ENCODE measurements at regions not wholly inside any gene's neighbourhood (a gene's known extent, or its start where the extent isn't known, plus 50 kb on each side); places are given as distances from the start of the nearest gene placed in this dataset.

DNA sequence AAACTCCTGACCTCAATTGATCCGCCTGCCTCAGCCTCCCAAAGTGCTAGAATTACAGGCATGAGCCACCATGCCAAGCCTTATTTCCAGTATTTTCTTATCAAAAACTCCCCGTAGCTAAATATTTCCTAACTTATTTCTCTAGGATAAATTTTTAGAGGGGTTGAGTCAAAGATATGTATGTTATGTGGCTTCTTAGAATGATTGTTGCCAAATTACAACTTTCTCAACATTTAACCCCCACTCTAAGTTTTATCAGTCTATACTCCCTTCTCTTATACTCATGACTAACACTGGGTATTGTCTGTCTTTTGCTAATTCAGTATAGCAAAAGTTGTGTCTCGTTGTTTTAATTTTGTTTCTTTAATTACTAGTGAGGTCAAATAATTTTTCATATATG, 187.7 kb upstream of the LNX1 start (continued):
- TF ChIP-seq POLR2AphosphoS5 (IDR thresholded peaks at IDR 0.05), result no peak

DNA sequence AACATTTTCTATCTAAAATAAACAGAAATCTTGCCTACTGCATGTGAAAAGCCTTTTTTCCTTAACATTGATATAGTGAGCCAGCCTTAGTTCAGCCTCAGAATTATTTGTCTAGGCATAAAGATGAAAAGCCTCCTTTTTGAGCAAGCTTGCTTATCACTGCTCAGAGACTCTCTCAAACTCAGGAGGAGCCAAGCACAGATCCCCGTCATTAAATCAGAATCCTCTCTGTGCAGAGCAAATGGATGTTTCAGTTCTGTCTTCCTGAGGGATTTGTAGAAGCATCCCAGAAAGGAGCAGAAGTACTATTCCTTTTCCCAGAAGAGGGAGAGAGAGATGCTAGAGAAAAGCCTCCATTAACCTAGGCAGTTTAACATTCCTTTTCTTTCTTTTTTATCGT, 186.9 kb upstream of the LNX1 start:
- H2AFZ ChIP-seq (ENCODE audit: low read depth, low read length), result no peak overlapping the region
- H3K4me3 ChIP-seq (ENCODE audit: low read length), result no peak overlapping the region
- no peaks in the 10 kb centered on the region for H3K79me2 ChIP-seq (replicated peaks; ENCODE audit: insufficient read depth, low read length)
- H3K9me3 ChIP-seq (ENCODE audit: low read length), result no peaks in the 10 kb centered on the region
- H3K9ac ChIP-seq (ENCODE audit: low read length), result no peak overlapping the region
- no peak overlapping the region for H3K4me2 ChIP-seq (ENCODE audit: low read length)
- H3F3A ChIP-seq (ENCODE audit: insufficient read depth, low read length, poor library complexity, severe bottlenecking), result no peaks in the 10 kb centered on the region
- no peak for TF ChIP-seq TAF1 (IDR thresholded peaks at IDR 0.05; ENCODE audit: low read depth)
- no peak for TF ChIP-seq POLR2AphosphoS5 (IDR thresholded peaks at IDR 0.05)
- no peak for TF ChIP-seq SMC3 (conservative IDR thresholded peaks at IDR 0.05; ENCODE audit: poor library complexity)
- TF ChIP-seq, protein P1, sequence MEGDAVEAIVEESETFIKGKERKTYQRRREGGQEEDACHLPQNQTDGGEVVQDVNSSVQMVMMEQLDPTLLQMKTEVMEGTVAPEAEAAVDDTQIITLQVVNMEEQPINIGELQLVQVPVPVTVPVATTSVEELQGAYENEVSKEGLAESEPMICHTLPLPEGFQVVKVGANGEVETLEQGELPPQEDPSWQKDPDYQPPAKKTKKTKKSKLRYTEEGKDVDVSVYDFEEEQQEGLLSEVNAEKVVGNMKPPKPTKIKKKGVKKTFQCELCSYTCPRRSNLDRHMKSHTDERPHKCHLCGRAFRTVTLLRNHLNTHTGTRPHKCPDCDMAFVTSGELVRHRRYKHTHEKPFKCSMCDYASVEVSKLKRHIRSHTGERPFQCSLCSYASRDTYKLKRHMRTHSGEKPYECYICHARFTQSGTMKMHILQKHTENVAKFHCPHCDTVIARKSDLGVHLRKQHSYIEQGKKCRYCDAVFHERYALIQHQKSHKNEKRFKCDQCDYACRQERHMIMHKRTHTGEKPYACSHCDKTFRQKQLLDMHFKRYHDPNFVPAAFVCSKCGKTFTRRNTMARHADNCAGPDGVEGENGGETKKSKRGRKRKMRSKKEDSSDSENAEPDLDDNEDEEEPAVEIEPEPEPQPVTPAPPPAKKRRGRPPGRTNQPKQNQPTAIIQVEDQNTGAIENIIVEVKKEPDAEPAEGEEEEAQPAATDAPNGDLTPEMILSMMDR (IDR thresholded peaks at IDR 0.05; ENCODE audit: poor library complexity, severe bottlenecking), result no peak
- TF ChIP-seq RAD21 (conservative IDR thresholded peaks at IDR 0.05), result no peak
- TF ChIP-seq EP300 (conservative IDR thresholded peaks at IDR 0.05; ENCODE audit: poor library complexity, severe bottlenecking), result no peak
- no peak for TF ChIP-seq EZH2 (IDR thresholded peaks at IDR 0.05; ENCODE audit: borderline replicate concordance, insufficient read depth, low read length, poor library complexity, severe bottlenecking)
- TF ChIP-seq, protein P2, sequence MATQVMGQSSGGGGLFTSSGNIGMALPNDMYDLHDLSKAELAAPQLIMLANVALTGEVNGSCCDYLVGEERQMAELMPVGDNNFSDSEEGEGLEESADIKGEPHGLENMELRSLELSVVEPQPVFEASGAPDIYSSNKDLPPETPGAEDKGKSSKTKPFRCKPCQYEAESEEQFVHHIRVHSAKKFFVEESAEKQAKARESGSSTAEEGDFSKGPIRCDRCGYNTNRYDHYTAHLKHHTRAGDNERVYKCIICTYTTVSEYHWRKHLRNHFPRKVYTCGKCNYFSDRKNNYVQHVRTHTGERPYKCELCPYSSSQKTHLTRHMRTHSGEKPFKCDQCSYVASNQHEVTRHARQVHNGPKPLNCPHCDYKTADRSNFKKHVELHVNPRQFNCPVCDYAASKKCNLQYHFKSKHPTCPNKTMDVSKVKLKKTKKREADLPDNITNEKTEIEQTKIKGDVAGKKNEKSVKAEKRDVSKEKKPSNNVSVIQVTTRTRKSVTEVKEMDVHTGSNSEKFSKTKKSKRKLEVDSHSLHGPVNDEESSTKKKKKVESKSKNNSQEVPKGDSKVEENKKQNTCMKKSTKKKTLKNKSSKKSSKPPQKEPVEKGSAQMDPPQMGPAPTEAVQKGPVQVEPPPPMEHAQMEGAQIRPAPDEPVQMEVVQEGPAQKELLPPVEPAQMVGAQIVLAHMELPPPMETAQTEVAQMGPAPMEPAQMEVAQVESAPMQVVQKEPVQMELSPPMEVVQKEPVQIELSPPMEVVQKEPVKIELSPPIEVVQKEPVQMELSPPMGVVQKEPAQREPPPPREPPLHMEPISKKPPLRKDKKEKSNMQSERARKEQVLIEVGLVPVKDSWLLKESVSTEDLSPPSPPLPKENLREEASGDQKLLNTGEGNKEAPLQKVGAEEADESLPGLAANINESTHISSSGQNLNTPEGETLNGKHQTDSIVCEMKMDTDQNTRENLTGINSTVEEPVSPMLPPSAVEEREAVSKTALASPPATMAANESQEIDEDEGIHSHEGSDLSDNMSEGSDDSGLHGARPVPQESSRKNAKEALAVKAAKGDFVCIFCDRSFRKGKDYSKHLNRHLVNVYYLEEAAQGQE (IDR thresholded peaks at IDR 0.05; ENCODE audit: borderline replicate concordance), result no peak
- H3K27ac ChIP-seq (ENCODE audit: low read length), result no peak overlapping the region
- no peaks in the 10 kb centered on the region for H3K27me3 ChIP-seq (ENCODE audit: insufficient read depth, low read depth, low read length)
- H3K36me3 ChIP-seq (ENCODE audit: insufficient read depth, low read length), result no peaks in the 10 kb centered on the region
- no peaks in the 10 kb centered on the region for H3K9me2 ChIP-seq (ENCODE audit: insufficient read depth, low read length)
- no peaks in the 10 kb centered on the region for H4K20me1 ChIP-seq (ENCODE audit: insufficient read depth)

DNA sequence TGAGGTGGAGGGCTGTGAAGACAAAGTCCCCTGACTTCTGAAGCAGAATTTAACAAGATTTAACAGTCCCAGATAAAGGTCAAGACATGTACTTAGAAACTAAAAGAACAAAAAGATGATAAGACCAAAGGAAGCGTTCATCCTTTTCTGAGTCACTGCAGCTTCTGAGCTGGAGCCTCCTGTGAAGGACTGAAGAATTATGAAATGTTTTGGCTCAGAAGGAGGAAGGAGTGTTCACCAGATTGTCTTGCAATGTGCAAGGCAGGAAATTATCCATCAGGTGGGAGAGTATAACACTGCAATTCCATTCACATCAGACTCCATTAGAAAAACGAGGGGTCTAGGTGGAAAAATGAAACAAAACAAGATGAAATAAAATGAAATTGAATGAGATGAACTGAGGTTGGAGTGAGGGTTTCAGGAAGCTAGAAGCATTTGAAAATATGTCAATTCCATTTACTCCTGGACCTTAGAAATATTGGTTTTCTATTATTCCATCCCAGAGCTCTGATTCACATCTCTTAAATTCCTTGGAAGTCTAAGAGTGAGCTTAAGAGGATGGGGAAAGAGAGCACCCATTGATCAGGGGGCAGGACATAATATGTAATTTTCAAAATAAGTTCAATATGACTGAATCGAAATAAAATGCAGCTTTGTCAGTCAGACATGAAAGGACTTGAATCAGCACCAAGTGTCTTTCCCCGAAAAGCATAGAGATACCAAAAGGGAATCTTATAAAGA, 186.1 kb upstream of the LNX1 start:
- TF ChIP-seq EP300 (conservative IDR thresholded peaks at IDR 0.05; ENCODE audit: poor library complexity, severe bottlenecking) (no peak), RAD21 (conservative IDR thresholded peaks at IDR 0.05) (no peak), EZH2 (IDR thresholded peaks at IDR 0.05; ENCODE audit: borderline replicate concordance, insufficient read depth, low read length, poor library complexity, severe bottlenecking) (no peak), MXI1 (conservative IDR thresholded peaks at IDR 0.05; ENCODE audit: poor library complexity, severe bottlenecking) (no peak), POLR2AphosphoS5 (IDR thresholded peaks at IDR 0.05) (no peak), TAF1 (IDR thresholded peaks at IDR 0.05; ENCODE audit: low read depth) (no peak), SMC3 (conservative IDR thresholded peaks at IDR 0.05; ENCODE audit: poor library complexity) (no peak)
- TF ChIP-seq, protein P2 (IDR thresholded peaks at IDR 0.05; ENCODE audit: borderline replicate concordance), result no peak
- TF ChIP-seq, protein P1 (IDR thresholded peaks at IDR 0.05; ENCODE audit: poor library complexity, severe bottlenecking), result no peak
- no peaks in the 10 kb centered on the region for H3K79me2 ChIP-seq (replicated peaks; ENCODE audit: insufficient read depth, low read length)
- no peaks in the 10 kb centered on the region for H3K27me3 ChIP-seq (ENCODE audit: insufficient read depth, low read depth, low read length)
- no peak overlapping the region for H3K4me3 ChIP-seq (ENCODE audit: low read length)
- H4K20me1 ChIP-seq (ENCODE audit: insufficient read depth), result no peaks in the 10 kb centered on the region
- H2AFZ ChIP-seq (ENCODE audit: low read depth, low read length), result no peak overlapping the region
- no peaks in the 10 kb centered on the region for H3K9me3 ChIP-seq (ENCODE audit: low read length)
- H3K4me2 ChIP-seq (ENCODE audit: low read length), result no peak overlapping the region
- H3F3A ChIP-seq (ENCODE audit: insufficient read depth, low read length, poor library complexity, severe bottlenecking), result no peaks in the 10 kb centered on the region
- H3K9me2 ChIP-seq (ENCODE audit: insufficient read depth, low read length), result no peaks in the 10 kb centered on the region
- no peaks in the 10 kb centered on the region for H3K36me3 ChIP-seq (ENCODE audit: insufficient read depth, low read length)
- no peak overlapping the region for H3K27ac ChIP-seq (ENCODE audit: low read length)
- H3K9ac ChIP-seq (ENCODE audit: low read length), result no peak overlapping the region
